Stimulated activated CD4-positive, alpha-beta T cell treated with anti-CD3 and anti-CD28 coated beads, Interleukin-4, amount 100 ng/mL, for 1 hour (primary cell): ENCODE measurements at regions not wholly inside any gene's neighbourhood (a gene's known extent, or its start where the extent isn't known, plus 50 kb on each side); places are given as distances from the start of the nearest gene placed in this dataset.

Experiments used
- DNase-seq: peaks from one replicate; pipeline ENCODE4 v3.0.0-alpha.2; 2020

- no peak for DNase-seq
These were observed 85.2 kb downstream of the NR2F2 start for GRCh38 chr15:96415513-96416217.

GRCh38 chr15:96416218-96416933 lies 85.9 kb downstream of the NR2F2 start:
- DNase-seq, result no peak

- no peak for DNase-seq
These were observed 86.6 kb downstream of the NR2F2 start for GRCh38 chr15:96416934-96417759.

- no peak for DNase-seq
These were observed 87.2 kb downstream of the NR2F2 start for GRCh38 chr15:96417760-96418130.

GRCh38 chr15:96418146-96418545 lies 87.6 kb downstream of the NR2F2 start:
- no peak for DNase-seq

GRCh38 chr15:96421178-96421601 lies 90.7 kb downstream of the NR2F2 start:
- no peak for DNase-seq

- no peak for DNase-seq
These were observed 91.6 kb downstream of the NR2F2 start for GRCh38 chr15:96422125-96422524.

GRCh38 chr15:96424674-96425073 lies 94.2 kb downstream of the NR2F2 start:
- DNase-seq, result no peak

- DNase-seq, result no peak
These were observed 98.2 kb downstream of the NR2F2 start for GRCh38 chr15:96428742-96429141.

GRCh38 chr15:96431786-96432185 lies 101.3 kb downstream of the NR2F2 start:
- no peak for DNase-seq

GRCh38 chr15:96435022-96435421 lies 104.5 kb downstream of the NR2F2 start:
- DNase-seq, result no peak

GRCh38 chr15:96435841-96436240 lies 105.3 kb downstream of the NR2F2 start:
- no peak for DNase-seq

GRCh38 chr15:96440978-96441377 lies 110.5 kb downstream of the NR2F2 start:
- no peak for DNase-seq

- DNase-seq, result no peak
These were observed 111.6 kb downstream of the NR2F2 start for GRCh38 chr15:96442076-96442475.

GRCh38 chr15:96444865-96445264 lies 114.4 kb downstream of the NR2F2 start:
- no peak for DNase-seq

- no peak for DNase-seq
These were observed 118.4 kb downstream of the NR2F2 start for GRCh38 chr15:96448923-96449322.

GRCh38 chr15:96457841-96458240 lies 127.3 kb downstream of the NR2F2 start:
- no peak for DNase-seq

GRCh38 chr15:96460106-96460505 lies 129.6 kb downstream of the NR2F2 start:
- DNase-seq, result no peak

GRCh38 chr15:96462768-96463750 lies 132.6 kb downstream of the NR2F2 start:
- no peak for DNase-seq

GRCh38 chr15:96466389-96466947 lies 136.0 kb downstream of the NR2F2 start:
- DNase-seq, result no peak

GRCh38 chr15:96468036-96468435 lies 137.5 kb downstream of the NR2F2 start:
- DNase-seq, result no peak

GRCh38 chr15:96470681-96471310 lies 140.3 kb downstream of the NR2F2 start:
- DNase-seq, result no peak
